Right lobe of liver (tissue), 4 donors: ENCODE measurements at regions not wholly inside any gene's neighbourhood (a gene's known extent, or its start where the extent isn't known, plus 50 kb on each side); places are given as distances from the start of the nearest gene placed in this dataset.

Experiments used
- CTCF ChIP-seq, 4 donors: fragments of 200-600 bp in 3 of 4; fragments of 450-650 bp in 1 of 4; IDR thresholded peaks; one replicate each; pipeline versions ENCODE4 v1.5.1 to v1.8.0; 2016 to 2022; ENCODE audit warnings: antibody characterized with exemption in 4 of 4, mild to moderate bottlenecking in 2 of 4
- POLR2A ChIP-seq: fragments of 450-650 bp; IDR thresholded peaks from one replicate; pipeline ENCODE4 v1.6.1; 2017; ENCODE audit warnings: antibody characterized with exemption, mild to moderate bottlenecking
- donor health status: DM: no; HTN: no; CAD: no.
- donor health status: DM: no; HTN: no; CAD: no.
- donor health status: DM: no; HTN: yes; CAD: no.

DNA sequence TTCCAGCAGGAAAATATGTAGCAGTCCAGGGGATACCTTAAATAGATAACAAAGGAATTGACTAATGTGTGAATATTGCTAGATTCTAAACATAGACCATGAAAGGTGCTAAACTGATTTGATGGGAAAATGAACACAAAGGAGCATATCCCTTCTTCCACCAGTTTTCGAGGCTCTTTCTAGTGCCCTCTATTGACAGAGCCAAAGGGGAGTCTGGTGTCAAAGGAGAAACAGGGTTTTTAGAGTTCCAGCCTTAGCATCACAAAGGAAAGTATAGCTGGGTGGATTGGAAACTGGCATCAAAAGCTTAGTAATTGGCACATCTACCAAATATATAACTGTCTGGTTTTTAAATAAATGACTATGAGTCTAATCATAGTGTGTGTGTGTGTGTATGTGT is 636.8 kb downstream of the ETV1 start:
- TF ChIP-seq CTCF (IDR thresholded peaks at IDR 0.05) (no peak), POLR2A (no peak)
